Memory B cell (primary cell): ENCODE measurements at regions not wholly inside any gene's neighbourhood (a gene's known extent, or its start where the extent isn't known, plus 50 kb on each side); places are given as distances from the start of the nearest gene placed in this dataset.
"Not testable (repeated sequence)": the region's sequence is repeated elsewhere in the genome, so short reads cannot be mapped to it uniquely, and the experiment has no call there.

Experiments
- ATAC-seq: fragments of 150-1000 bp; cut with Tn5 transposase; 2 replicates; pipeline ENCODE4 v1.10.0; 2021; ENCODE audit warnings: low read depth, mild to moderate bottlenecking, moderate library complexity
- DNase-seq, 2 donors: peaks; one replicate each; pipeline ENCODE4 v3.0.0; 2022; ENCODE audit warnings: low spot score in 2 of 2
- H3K27ac Mint-ChIP-seq: one replicate; pipeline ENCODE4 v1.8.0; 2022; ENCODE audit warnings: mild to moderate bottlenecking, moderate library complexity, mixed read lengths
- H3K27me3 Mint-ChIP-seq: one replicate; pipeline ENCODE4 v1.8.0; 2022; ENCODE audit warnings: mixed read lengths
- H3K36me3 Mint-ChIP-seq: one replicate; pipeline ENCODE4 v1.8.0; 2022; ENCODE audit warnings: mild to moderate bottlenecking, mixed read lengths
- H3K4me1 Mint-ChIP-seq: one replicate; pipeline ENCODE4 v1.8.0; 2022; ENCODE audit warnings: mixed read lengths
- H3K4me3 Mint-ChIP-seq: one replicate; pipeline ENCODE4 v1.8.0; 2022; ENCODE audit warnings: mild to moderate bottlenecking, moderate library complexity, mixed read lengths
- H3K9me3 Mint-ChIP-seq: one replicate; pipeline ENCODE4 v1.8.0; 2022; ENCODE audit warnings: mixed read lengths

DNA sequence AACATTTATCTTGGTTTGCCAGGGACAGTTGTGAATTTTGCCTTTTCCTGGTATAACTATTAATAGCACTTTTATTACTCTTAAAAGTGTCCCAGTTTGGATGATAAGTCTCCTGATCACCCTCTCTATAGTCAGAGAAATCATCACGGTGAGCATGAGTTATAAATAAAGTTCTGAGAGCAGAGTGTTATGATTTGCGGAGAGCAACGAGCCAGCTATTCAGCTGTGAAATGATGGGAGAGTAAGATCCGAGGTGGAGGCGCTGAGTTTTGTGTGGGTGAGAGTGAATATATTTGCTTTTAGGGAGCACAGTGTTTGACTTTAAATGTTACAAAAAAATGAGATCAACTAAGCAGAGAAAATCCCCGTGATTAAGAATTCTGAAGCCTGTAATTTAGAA lies 179.6 kb downstream of the DSC3 start:
- no peaks in the 10 kb centered on the region for H3K27me3 Mint-ChIP-seq
- H3K4me3 Mint-ChIP-seq = no peak overlapping the region
- ATAC-seq (no peak), DNase-seq (no peak)
- H3K9me3 Mint-ChIP-seq = peaks cover 10% of the 10 kb centered on the region
- no peaks in the 10 kb centered on the region for H3K4me1 Mint-ChIP-seq
- no peaks in the 10 kb centered on the region for H3K36me3 Mint-ChIP-seq
- no peak overlapping the region for H3K27ac Mint-ChIP-seq

DNA sequence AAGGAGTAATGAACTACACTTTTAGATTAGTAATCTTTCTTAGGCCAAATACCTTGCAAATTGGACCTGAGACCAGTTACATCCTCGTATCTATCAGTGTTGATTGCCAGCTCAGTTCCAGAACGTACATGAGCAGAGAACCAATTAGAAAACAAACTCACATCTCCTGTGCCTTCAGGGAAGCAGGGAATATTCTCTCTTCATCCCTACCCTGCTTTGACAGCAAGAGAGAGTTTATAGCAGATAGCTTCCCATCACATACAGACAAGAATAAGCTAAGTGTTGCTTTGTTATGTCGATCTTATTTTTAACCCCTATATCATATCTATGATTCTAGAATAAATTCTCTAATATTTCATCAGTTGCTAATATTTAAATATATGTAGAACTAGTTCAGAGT lies 181.8 kb downstream of the DSC3 start:
- Mint-ChIP-seq H3K4me1 (no peaks in the 10 kb centered on the region), H3K36me3 (no peaks in the 10 kb centered on the region), H3K27ac (no peak overlapping the region), H3K27me3 (no peaks in the 10 kb centered on the region), H3K4me3 (no peak overlapping the region), H3K9me3 (peaks cover 11% of the 10 kb centered on the region)
- no peak for ATAC-seq
- no peak for DNase-seq

DNA sequence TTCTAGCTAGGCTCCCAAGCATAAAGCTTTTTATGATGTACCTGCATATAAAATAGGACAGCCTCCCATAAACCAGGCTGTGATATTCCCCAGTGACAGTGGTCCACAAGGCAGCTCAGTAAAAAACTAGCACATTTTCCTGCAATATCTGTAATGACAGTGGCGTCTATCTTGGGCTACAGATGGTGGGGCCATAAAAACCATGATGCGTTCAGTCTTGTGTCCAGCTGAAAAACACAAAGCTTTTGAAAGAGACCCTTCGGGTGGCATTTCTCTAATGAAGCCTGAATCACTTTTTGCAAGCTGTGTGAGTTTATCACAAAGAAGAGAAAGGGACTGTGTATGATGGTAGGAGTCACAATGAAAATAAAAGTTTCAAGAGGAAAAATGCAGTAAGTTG lies 183.5 kb downstream of the DSC3 start:
- Mint-ChIP-seq H3K27me3 (no peaks in the 10 kb centered on the region), H3K27ac (no peak overlapping the region), H3K4me3 (no peak overlapping the region), H3K4me1 (no peaks in the 10 kb centered on the region), H3K36me3 (no peaks in the 10 kb centered on the region), H3K9me3 (peaks cover 10% of the 10 kb centered on the region)
- DNase-seq (no peak), ATAC-seq (no peak)

DNA sequence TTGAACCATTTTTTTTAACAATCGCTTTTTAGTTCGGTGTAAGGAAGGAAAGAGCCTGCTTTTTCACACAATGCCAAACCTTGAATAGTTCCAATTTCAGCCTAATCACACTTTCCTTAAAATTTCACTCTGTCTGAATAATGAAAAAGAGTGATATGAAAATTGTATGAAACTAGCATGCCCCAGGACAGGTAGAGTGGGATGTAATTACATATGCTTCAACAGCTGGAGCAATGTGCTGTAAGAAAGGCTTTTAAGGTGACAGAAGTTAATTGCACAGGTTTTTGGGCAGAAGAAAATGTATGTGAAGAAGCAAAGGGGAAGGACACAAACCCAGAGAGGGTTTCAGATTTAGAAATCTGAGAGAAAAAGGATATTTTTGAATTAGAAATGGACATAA lies 184.0 kb downstream of the DSC3 start:
- ATAC-seq (no peak), DNase-seq (no peak)
- Mint-ChIP-seq H3K36me3 (no peaks in the 10 kb centered on the region), H3K27ac (no peak overlapping the region), H3K4me3 (no peak overlapping the region), H3K9me3 (peaks cover 10% of the 10 kb centered on the region), H3K27me3 (no peaks in the 10 kb centered on the region), H3K4me1 (no peaks in the 10 kb centered on the region)

DNA sequence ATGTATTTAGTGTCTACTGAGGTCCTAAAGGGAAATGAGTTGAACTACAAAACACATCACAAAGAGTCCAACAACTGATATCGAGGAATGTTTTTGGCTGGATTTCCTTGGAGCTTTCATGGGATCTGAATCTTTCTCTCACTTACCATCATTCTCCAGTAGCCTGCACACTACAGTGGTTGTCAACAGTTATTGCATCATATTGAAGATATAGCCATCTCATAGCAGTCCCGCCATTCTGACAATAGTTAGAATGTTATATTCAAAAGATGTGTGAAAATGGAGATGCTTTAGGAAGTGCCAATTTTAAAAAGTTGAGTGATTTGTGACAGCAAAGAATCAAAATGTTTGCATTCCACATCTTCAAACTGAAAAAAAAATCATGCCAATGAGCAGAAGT lies 186.8 kb downstream of the DSC3 start:
- DNase-seq (no peak), ATAC-seq (no peak)
- Mint-ChIP-seq H3K36me3 (no peaks in the 10 kb centered on the region), H3K9me3 (peaks cover 3% of the 10 kb centered on the region), H3K4me1 (no peaks in the 10 kb centered on the region), H3K27ac (no peak overlapping the region), H3K27me3 (no peaks in the 10 kb centered on the region), H3K4me3 (no peak overlapping the region)

DNA sequence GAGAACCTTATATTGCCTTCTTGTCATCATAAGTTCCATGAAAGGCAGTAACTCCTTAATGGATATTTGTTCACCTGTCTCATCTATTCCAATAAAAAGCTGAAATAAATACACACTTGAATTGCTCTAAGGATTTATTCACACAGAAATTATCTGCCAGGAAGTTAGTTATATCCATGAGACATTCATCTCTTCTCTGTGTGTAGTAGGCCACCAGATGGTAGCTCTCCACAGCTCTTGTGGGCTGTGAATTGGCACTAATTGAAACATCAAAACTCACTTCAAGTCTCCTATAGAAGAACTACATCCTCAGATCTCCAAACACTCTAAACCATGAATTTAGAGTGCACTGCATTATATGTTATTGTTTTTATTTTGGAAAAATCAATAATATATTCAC lies 189.6 kb downstream of the DSC3 start:
- Mint-ChIP-seq H3K27me3 (no peaks in the 10 kb centered on the region), H3K27ac (no peak overlapping the region), H3K4me1 (no peaks in the 10 kb centered on the region), H3K9me3 (peaks cover 3% of the 10 kb centered on the region), H3K4me3 (no peak overlapping the region), H3K36me3 (no peaks in the 10 kb centered on the region)
- no peak for DNase-seq
- ATAC-seq = no peak

DNA sequence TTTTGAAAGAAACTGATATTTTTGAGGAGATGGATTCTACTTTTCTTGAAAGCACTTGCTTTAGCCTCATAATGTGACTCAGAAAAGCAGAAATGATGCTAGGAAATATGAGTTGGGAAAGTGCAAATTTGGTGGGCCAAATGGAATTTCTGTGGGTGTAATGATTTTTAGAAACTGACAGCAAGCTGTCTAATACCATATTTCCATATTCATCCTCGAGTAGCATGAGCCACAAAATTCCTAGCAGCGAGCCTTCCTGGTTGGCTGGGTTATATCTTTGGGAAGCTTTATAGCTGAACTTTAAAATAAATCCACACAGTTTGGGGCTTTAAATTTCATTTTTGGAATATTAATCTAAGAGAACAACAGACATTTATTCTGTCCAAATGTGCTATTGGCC lies 190.0 kb downstream of the DSC3 start:
- no peaks in the 10 kb centered on the region for H3K27me3 Mint-ChIP-seq
- no peak overlapping the region for H3K27ac Mint-ChIP-seq
- no peak for ATAC-seq
- H3K4me3 Mint-ChIP-seq = no peak overlapping the region
- no peaks in the 10 kb centered on the region for H3K36me3 Mint-ChIP-seq
- no peak for DNase-seq
- H3K4me1 Mint-ChIP-seq = no peaks in the 10 kb centered on the region
- H3K9me3 Mint-ChIP-seq = peaks cover 2% of the 10 kb centered on the region

DNA sequence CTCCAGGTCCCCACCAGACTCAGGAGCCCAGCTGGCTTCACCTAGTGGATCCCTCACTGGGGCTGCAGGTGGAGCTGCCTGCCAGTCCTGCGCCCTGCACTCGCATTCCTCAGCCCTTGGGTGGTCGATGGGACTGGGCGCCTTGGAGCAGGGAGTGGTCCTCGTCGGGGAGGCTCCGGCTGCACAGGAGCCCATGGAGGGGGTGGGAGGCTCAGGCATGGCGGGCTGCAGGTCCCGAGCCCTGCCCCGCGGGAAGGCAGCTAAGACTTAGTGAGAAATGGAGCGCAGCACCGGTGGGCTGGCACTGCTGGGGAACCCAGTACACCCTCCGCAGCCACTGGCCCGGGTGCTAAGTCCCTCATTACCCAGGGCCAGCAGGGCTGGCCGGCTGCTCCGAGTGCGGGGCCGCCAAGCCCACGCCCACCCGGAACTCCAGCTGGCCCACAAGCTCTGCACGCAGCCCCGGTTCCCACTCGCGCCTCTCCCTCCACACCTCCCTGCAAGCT lies 203.4 kb downstream of the DSC3 start:
- H3K4me3 Mint-ChIP-seq, ATAC-seq, DNase-seq, H3K4me1 Mint-ChIP-seq, H3K36me3 Mint-ChIP-seq, H3K27me3 Mint-ChIP-seq, H3K27ac Mint-ChIP-seq, H3K9me3 Mint-ChIP-seq: not testable (repeated sequence)

DNA sequence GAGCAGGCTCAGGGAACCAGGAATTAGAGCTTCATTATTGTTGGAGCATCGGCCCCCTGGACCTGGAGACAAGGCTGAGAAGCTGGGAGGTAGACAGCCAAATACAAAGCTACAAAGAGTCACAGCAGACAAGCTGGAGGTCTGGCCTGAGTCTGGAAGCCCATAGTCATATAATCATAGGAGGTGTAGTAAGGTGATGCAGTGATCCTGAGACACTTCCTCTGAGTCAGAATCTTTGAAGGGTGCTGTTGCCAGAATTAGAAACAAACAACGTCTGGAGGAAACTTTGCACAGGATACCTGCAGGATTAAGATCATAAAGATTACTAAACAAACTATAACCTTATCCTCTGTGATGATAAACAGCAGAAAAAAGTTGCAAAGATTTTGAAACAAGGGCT lies 213.8 kb downstream of the DSC3 start:
- DNase-seq (no peak), ATAC-seq (no peak)
- H3K9me3 Mint-ChIP-seq = peaks cover 7% of the 10 kb centered on the region
- no peak overlapping the region for H3K27ac Mint-ChIP-seq
- H3K4me1 Mint-ChIP-seq = no peaks in the 10 kb centered on the region
- H3K4me3 Mint-ChIP-seq = no peak overlapping the region
- no peaks in the 10 kb centered on the region for H3K27me3 Mint-ChIP-seq
- H3K36me3 Mint-ChIP-seq = no peaks in the 10 kb centered on the region

DNA sequence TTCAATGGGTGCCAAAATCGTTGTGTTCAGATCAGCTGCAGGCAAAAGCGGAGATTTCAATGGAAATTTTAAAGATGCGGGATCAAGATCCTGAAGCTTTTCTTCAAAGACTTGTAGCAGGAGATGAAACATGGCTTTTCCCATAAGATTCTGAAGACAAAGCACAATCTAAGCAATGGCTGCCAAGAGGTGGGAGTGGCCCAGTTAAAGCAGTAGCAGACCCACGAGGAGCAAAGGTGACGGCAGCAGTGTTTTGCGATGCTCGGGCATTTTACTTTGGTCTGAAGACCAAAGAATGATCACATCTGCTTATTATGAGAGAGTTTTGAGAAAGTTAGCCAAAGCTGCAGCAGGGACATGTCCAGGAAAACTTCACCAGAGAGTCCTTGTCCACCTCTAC lies 222.9 kb downstream of the DSC3 start:
- no peak overlapping the region for H3K4me3 Mint-ChIP-seq
- no peak for ATAC-seq
- no peak for DNase-seq
- H3K36me3 Mint-ChIP-seq = no peaks in the 10 kb centered on the region
- no peaks in the 10 kb centered on the region for H3K4me1 Mint-ChIP-seq
- H3K27ac Mint-ChIP-seq = no peak overlapping the region
- H3K9me3 Mint-ChIP-seq = peaks cover 3% of the 10 kb centered on the region
- H3K27me3 Mint-ChIP-seq = no peaks in the 10 kb centered on the region

DNA sequence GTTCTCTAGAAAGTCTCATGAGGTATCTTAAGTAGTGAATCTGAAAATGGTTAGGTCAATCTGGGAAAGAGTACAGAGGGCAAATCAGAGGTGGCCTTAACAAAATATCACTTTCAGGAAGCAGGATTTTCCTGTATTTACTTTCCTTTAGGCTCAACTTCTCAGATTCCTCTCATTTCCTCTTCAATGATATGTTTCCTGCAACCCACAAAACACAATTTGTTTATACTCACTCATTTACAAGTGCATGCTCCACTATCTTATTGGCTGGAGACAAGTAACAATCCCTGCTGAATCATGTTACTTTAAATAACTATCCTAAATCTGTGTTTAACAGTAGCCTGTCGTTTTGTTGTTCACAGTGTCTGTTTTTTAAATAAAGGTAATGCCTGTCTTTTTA lies 228.1 kb downstream of the DSC3 start:
- H3K27ac Mint-ChIP-seq = no peak overlapping the region
- H3K36me3 Mint-ChIP-seq = no peaks in the 10 kb centered on the region
- no peak for DNase-seq
- peaks cover 7% of the 10 kb centered on the region for H3K9me3 Mint-ChIP-seq
- no peak for ATAC-seq
- H3K4me1 Mint-ChIP-seq = no peaks in the 10 kb centered on the region
- no peak overlapping the region for H3K4me3 Mint-ChIP-seq
- no peaks in the 10 kb centered on the region for H3K27me3 Mint-ChIP-seq

DNA sequence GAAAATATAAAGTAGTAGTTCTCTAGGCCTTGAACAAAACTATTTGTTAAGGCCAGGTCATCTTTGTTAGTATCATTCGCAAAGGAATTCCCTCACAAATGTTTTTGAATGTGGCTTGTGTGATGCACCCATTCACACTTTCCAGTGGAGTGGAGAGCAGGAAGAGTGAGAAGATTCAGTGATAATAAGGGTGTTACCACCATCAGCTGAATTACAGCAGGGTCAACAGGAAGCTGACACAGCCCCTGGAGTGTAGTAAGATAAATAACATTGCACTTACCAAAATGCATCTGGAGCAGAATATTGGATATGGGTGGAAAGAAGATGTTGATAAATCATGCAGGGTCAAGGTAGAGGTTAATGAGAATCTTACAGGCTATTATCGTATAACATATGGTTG lies 231.0 kb downstream of the DSC3 start:
- H3K4me3 Mint-ChIP-seq = no peak overlapping the region
- H3K27ac Mint-ChIP-seq = no peak overlapping the region
- no peaks in the 10 kb centered on the region for H3K36me3 Mint-ChIP-seq
- H3K4me1 Mint-ChIP-seq = no peaks in the 10 kb centered on the region
- ATAC-seq = no peak
- DNase-seq = no peak
- no peaks in the 10 kb centered on the region for H3K27me3 Mint-ChIP-seq
- H3K9me3 Mint-ChIP-seq = peaks cover 5% of the 10 kb centered on the region

DNA sequence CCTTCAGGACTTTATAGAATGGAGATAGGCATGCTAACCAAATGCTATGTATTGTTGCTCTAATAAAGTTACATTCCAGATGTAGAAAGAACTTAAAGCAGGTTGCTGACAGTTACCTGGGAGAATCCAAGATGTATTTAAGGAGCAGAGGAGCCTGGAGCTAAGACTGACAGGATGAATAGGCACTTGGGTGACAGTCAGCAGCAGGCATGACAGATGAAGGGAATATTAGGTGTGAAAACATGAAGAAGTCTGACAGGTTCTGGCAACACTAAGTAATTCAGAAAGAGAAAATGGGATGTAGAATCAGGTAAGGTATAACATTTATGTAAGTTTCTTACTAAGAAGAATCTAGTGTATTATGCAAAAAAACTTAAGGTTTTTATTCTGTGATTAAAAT lies 232.0 kb downstream of the DSC3 start:
- Mint-ChIP-seq H3K27ac (no peak overlapping the region), H3K27me3 (no peaks in the 10 kb centered on the region), H3K4me1 (no peaks in the 10 kb centered on the region), H3K4me3 (no peak overlapping the region), H3K36me3 (no peaks in the 10 kb centered on the region), H3K9me3 (peaks cover 5% of the 10 kb centered on the region)
- ATAC-seq (no peak), DNase-seq (no peak)

DNA sequence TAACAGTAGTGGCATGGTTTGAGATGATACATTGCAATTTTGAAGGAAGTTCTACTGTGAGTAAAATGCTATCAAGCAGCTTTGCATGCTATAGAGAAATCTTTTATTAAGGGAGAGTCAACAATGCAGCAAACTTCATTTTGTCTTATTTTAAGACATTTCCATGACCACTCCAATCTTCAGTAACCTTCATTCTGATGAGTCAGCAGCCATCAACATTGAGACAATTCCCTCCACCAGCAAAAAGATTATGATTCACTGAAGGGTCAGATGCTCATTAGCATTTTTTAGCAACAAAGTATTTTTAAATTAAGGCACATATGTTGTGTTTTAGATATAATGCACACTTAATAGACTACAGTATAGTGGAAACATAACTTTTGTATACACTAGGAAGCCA lies 235.7 kb downstream of the DSC3 start:
- DNase-seq = no peak
- no peaks in the 10 kb centered on the region for H3K27me3 Mint-ChIP-seq
- H3K4me1 Mint-ChIP-seq = no peaks in the 10 kb centered on the region
- H3K4me3 Mint-ChIP-seq = no peak overlapping the region
- no peaks in the 10 kb centered on the region for H3K36me3 Mint-ChIP-seq
- no peak overlapping the region for H3K27ac Mint-ChIP-seq
- H3K9me3 Mint-ChIP-seq = peaks cover 3% of the 10 kb centered on the region
- ATAC-seq = no peak

DNA sequence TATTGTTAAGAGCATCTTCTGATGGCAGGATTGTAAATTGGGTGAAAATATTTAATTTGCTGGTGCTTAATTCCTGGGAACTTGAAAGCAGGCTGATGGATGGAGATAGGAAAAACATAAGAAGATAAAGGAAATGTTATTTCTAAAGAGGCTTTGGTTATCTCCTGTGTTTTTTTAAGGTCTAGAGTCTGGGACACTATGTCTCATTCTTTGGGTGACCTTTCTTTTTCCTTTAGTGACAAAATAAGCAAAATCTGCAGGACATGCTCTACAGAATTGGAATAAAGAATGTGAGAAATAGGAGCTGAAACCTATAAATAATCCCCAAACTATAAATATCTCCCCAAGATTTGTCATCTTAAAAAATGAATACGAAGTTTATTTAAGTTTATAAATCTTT lies 241.7 kb downstream of the DSC3 start:
- DNase-seq (no peak), ATAC-seq (no peak)
- Mint-ChIP-seq H3K4me1 (no peaks in the 10 kb centered on the region), H3K36me3 (no peaks in the 10 kb centered on the region), H3K9me3 (peaks cover 7% of the 10 kb centered on the region), H3K27ac (no peak overlapping the region), H3K4me3 (no peak overlapping the region), H3K27me3 (no peaks in the 10 kb centered on the region)

DNA sequence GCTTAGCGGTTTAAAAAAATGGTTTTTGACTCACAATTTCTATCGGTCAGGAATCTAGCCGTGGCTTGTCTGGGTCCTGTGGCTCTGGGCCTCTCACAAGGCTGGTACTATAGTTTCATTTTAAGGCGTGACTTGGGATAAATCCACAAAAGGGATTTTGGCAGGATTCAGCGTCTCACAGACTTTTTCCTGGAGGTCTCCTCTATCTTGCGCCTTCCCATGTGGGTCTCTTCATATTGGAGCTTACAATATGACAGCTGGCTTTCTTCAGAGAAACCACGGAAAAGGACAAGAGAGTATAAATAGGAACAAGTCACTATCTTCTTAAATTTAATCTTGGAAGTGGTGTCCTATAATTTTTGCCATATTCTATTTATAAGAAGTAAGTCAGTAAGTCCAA lies 250.5 kb downstream of the DSC3 start:
- Mint-ChIP-seq H3K4me1 (no peaks in the 10 kb centered on the region), H3K9me3 (peaks cover 7% of the 10 kb centered on the region), H3K27me3 (no peaks in the 10 kb centered on the region), H3K27ac (no peak overlapping the region), H3K36me3 (no peaks in the 10 kb centered on the region), H3K4me3 (no peak overlapping the region)
- no peak for DNase-seq
- ATAC-seq = no peak
